Caki2 (cell line): ENCODE measurements at regions not wholly inside any gene's neighbourhood (a gene's known extent, or its start where the extent isn't known, plus 50 kb on each side); places are given as distances from the start of the nearest gene placed in this dataset.

Experiments
- DNase-seq: peaks from one replicate; pipeline ENCODE4 v3.0.0-alpha.2; 2015; ENCODE audit warnings: low read depth
- in situ Hi-C: cut with HindIII; loops from 2 replicates; pipeline ENCODE4 v1.10.0; 2016; ENCODE audit warnings: low sequenced_read_pairs, low pct_unique_long_range_greater_than_20kb, mixed read lengths

DNA sequence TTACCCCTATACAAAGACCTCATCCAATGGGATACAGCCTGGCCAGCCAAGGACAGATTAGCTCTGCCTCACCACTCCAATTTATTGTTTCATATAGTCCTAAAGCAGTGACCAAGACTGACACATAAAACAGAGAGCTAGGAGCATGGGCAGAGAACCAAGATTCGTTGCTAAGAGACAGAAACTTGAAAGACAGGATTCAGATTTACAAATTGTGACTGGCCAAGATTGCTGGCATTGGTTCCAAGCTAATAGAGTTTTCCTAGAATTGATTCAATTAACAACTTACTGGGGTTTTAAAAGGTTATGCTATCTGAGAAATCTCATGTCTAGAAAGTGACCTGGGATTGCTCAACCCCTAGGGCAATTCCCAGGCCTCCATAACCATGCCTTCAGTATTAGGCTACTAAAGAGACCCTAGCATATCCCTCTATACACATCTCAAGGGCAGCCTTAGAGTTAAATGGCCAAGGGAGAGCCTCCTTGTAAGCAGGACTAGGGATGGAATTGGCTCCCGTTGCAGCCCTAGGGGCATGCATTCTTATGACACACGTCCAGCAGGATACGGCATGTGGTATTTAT lies 75.6 kb downstream of the ICOS start:
- DNase-seq = no peak
- in situ Hi-C loops = no loop called here

DNA sequence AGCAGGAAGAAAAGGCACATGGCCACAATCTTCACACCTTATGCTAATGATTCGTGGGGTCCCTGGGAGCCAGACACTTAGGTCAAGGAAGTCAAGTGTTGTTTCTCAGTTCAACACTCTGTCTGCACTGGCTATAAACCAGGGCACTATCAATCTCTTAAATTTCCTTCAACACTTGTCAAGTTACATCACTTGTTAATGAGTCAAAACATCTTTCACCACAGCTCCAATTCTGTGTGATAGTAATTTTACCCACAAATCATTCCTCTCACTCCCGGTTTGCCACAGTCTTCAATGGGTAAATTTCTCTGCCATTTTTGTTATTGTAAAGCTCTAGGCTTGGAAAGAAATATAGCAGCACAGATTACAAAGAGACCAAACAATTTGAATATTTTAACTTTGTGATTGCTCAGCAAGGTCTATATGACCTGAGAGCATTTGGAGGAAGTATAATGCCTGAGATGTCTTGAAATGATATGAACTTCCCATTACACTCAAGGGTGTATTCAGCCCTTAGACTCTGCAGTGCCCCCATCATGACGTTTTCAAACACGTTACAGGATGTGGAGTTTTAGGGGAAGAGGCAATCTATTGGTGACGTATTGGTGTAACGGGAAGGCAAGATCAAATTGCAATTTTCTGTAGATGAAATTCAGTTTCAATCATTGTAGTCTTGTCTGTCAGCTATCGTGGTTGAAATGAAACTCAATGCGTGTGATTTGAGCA lies 78.7 kb downstream of the ICOS start:
- in situ Hi-C loops = no loop called here
- DNase-seq = no peak

DNA sequence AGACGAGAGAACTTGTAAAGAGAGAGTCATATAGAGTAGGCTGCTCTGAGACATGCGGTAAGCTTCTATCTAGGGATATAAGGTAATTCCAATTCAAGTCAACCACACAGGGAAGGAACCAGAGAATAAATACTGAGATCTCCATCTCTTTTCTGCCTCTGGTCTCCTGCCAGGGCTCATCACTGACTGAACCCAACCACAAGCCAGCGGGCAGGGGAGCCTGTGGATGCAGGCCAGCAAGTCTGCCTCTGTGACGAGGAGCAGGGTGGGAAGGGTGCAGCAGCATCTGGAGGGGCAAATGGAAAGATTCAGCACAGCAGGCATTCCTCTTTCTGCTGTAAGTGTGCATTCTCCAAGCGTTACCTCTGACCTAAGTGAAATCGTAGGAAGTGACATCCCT lies 82.2 kb downstream of the ICOS start:
- in situ Hi-C loops = no loop called here
- no peak for DNase-seq

GRCh38 chr2:204019572-204020501 lies 83.3 kb downstream of the ICOS start:
- DNase-seq = peak; percentile 2
- in situ Hi-C loops = no loop called here

GRCh38 chr2:204021290-204022081 lies 84.9 kb downstream of the ICOS start:
- DNase-seq = no peak
- in situ Hi-C loops = no loop called here

DNA sequence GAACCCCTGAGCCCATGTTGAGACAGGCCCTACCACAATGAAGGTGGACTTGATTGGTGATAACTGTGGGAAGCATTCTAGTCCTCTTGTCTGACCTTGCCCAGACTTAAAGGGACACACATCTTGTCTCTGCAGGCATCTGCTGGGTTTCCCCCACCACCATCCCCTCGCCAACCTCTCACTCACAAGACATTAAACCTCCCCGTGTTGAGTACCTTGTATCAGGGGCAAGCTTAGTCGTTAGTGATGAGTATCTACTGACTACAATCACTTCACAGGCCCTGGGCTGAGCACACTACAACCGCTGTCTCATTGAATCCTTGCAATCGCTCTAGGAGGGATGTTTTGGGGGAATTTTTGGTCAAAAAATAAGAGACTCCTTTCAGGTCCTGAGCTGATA lies 86.0 kb downstream of the ICOS start:
- in situ Hi-C loops = no loop called here
- no peak for DNase-seq

DNA sequence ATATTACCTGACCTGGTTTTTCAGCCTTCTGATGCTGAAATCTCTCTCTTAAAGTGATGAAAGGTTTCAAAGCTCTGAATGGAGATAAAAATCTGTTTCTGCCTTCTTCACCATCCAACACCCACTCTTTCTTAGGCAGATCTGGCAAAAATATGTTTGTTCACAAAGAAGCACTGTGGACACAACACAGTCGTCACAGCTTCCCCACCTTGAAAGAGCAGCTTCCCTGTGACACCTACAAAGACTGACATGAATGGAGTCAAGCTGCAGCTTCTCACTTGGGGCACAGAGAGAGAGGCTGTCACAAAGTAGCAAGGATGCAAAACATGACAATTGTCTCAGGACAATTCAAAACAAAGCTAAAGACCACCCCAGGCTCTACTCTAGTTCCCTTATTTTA lies 86.5 kb downstream of the ICOS start:
- in situ Hi-C loops = no loop called here
- DNase-seq = no peak

DNA sequence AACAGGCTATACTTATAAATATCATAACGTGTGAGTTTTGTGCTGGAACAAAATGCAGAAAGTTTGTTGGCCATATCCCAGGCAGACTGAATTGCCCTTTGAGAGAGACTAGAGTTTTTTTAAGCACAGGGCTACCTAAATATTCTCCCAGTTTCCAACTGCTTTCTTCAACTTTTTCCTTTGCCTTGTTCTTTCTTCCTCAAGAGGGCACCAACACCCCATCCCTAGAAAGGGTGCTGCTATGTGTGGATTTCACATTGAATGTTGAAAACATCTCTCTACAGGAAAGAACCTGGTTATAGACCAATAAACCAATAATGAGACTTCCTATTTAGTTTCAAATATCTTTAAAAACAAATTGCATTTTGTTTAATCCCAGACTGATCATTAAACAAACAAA lies 87.9 kb downstream of the ICOS start:
- DNase-seq = peak; percentile 1
- in situ Hi-C loops = no loop called here

DNA sequence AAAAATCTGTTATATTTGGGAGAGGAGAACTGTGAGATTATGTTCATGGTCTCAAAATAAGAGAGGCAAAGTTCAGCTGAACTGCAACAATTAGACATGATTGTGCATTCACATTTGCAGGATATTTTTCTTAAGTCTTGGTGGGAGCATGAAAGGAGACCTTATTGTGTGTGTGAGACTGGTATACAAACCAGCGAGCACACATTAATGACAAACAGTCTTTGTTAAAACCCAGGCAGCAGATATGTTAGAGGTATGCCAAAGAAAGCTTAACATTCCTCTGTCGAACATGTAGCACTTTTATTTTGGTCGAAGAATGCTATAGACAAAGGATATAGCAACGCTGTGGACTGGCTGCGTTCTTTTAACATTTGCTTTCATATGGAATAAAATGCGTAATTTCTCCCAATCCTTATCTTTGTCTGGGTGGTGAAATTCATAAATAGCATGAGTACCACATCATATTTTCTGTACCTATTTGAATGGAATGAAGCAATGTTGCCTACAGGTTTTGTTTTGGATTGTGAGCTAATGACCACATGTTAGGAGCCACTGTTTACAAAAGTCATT lies 88.4 kb downstream of the ICOS start:
- DNase-seq = no peak
- in situ Hi-C loops = no loop called here

- in situ Hi-C loops = no loop called here
Measured at GRCh38 chr2:204026294-204026693, 89.7 kb downstream of the ICOS start.

GRCh38 chr2:204027091-204027490 lies 90.5 kb downstream of the ICOS start:
- DNase-seq = no peak
- in situ Hi-C loops = no loop called here

More at GRCh38 chr2:204026294-204026693, 89.7 kb downstream of the ICOS start:
- no peak for DNase-seq

GRCh38 chr2:204030322-204030721 lies 93.8 kb downstream of the ICOS start:
- DNase-seq = no peak
- in situ Hi-C loops = no loop called here

DNA sequence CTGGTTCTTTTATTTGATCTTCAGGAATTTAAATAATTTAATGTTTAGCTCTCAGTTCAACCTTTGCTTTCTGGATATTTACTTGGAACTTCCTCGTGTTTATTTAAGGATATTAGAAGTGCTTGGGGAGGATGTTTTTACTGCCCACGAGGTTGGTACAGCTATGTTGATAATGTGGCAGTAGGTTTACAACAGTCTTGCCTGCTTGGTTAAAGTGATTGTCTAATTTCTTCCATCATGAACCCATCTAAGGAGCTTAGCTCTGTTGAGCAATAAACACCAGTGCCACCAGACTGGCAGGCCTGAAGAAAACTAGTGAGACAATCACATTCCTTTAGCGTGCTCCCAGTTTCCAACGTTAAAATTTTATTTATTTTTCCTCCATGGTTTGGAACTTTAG lies 94.5 kb downstream of the ICOS start:
- DNase-seq = no peak
- in situ Hi-C loops = no loop called here

DNA sequence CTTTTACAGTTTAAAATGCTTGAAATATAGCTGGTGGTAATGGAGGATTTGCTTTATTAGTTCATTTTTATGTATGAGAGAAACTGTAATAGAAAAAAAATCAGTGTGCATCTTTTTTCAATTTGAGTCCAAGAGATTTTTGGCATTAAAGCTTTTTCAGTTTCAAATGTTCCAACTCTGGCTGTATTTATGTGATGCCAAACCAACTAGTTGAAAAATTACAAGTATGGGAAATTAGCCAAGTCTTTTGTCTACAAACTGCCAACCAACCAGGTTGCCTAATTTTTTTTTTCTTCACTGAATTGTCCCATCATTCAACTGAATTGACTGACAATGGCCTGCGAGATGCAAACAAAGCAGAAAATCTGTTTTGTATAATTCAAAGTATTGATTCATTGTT lies 95.7 kb downstream of the ICOS start:
- DNase-seq = no peak
- in situ Hi-C loops = no loop called here

DNA sequence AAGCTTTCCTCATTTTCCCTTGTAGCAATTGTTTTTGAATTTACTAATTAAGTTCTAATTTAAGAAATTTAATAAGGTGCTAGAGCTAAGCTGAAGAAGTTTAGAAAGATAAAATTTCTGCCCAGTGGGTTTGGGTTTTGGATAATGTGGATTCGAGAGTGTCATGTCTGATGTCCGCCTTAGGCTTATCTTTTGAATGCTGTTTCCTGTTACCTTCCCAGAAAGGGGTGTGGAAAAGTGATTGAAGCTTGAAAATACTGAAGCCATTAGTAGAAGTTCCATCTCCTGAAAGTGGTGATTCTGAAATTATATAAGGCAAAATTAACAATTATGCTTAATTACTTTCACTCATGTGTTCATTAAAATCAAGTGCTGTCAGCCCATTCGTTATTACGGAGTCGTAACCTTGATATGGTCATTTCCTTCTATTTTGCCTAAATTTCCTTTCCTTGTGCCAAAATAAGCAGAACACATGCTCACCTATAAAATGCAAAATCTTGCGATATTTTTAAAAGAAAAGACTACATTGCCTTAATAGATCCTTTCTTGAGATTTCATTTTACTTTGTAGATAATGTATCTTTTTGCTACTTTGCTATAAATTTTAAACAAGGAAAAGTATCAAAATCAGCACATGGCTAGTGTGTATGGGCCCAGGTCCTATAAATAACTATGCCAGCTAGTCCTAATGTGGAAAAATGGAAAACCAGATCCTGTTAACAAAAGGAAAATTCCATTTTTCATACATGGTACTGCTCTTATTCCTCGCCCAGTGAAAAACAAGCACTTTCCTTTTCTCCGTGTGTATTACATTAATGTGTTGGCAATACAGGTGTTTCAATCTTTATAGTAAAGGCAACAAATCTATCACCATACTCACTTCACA lies 97.3 kb downstream of the ICOS start:
- no peak for DNase-seq
- in situ Hi-C loops = no loop called here

GRCh38 chr2:204036706-204037105 lies 100.1 kb downstream of the ICOS start:
- in situ Hi-C loops = no loop called here
- DNase-seq = no peak

GRCh38 chr2:204037286-204037685 lies 100.7 kb downstream of the ICOS start:
- no peak for DNase-seq
- in situ Hi-C loops = no loop called here
